ENCODE measurements at regions not wholly inside any gene's neighbourhood (a gene's known extent, or its start where the extent isn't known, plus 50 kb on each side); places are given as distances from the start of the nearest gene placed in this dataset.

- CTCF ChIA-PET = no interaction called here
These were observed 95.4 kb upstream of the CADPS start for GRCh38 chr3:62970648-62971047.

GRCh38 chr3:62975566-62975965 lies 100.3 kb upstream of the CADPS start:
- Histone ChIP-seq H2AFZ (ENCODE audit: low read depth) (no peak overlapping the region), H3K9me3 (no peaks in the 10 kb centered on the region), H3K4me3 (ENCODE audit: low read depth in 2 of 2, low read length in 1 of 2) (no peak overlapping the region), H3K27me3 (ENCODE audit: insufficient read depth) (no peaks in the 10 kb centered on the region), H4K20me1 (ENCODE audit: insufficient read depth) (no peaks in the 10 kb centered on the region), H3K4me1 (ENCODE audit: control insufficient read depth in 1 of 2, insufficient read depth in 2 of 2, low read depth in 1 of 2, low read length in 1 of 2) (no peaks in the 10 kb centered on the region), H3K79me2 (ENCODE audit: insufficient read depth) (no peaks in the 10 kb centered on the region), H3K9ac (no peak overlapping the region), H3F3A (replicated peaks; ENCODE audit: insufficient read depth) (no peaks in the 10 kb centered on the region), H3K4me2 (no peak overlapping the region), H3K36me3 (replicated peaks in 1 of 2; ENCODE audit: control insufficient read depth in 1 of 2, insufficient read depth in 2 of 2, low read length in 1 of 2) (no peaks in the 10 kb centered on the region), H3K27ac (ENCODE audit: low read depth in 2 of 2, low read length in 1 of 2) (no peak overlapping the region), H3K9me2 (no peaks in the 10 kb centered on the region)
- ChIA-PET POLR2A (no interaction called here), CTCF (interaction anchor here (0.5 kb wide), 1 partner anchor 185 kb away, joined by 3 read pairs; no protein-coding TSS in a partner anchor)
- 64% methylated on average over 1 of the region's 1 CpG for WGBS (ENCODE audit: low lambda C conversion rate)
- TF ChIP-seq SIN3A (IDR thresholded peaks at IDR 0.05; ENCODE audit: borderline replicate concordance, low read depth, low read length) (no peak), SMC3 (IDR thresholded peaks at IDR 0.05; ENCODE audit: low read depth, low read length) (no peak), FOXM1 (IDR thresholded peaks at IDR 0.05; ENCODE audit: low read depth) (no peak), NFIC (IDR thresholded peaks at IDR 0.05; ENCODE audit: borderline replicate concordance) (no peak), ELF1 (IDR thresholded peaks at IDR 0.05) (no peak), GATA2 (CRISPR knock-in tag; IDR thresholded peaks at IDR 0.05) (no peak), USF2 (IDR thresholded peaks at IDR 0.05; ENCODE audit: borderline replicate concordance, low read depth, low read length) (no peak), CHD2 (IDR thresholded peaks at IDR 0.05; ENCODE audit: low read length, partially characterized antibody) (no peak), PBX3 (IDR thresholded peaks at IDR 0.05) (no peak), YY1 (IDR thresholded peaks at IDR 0.05; ENCODE audit: low read depth) (no peak), MAX (IDR thresholded peaks at IDR 0.05; ENCODE audit: low read depth) (no peak), RXRA (IDR thresholded peaks at IDR 0.05; ENCODE audit: borderline replicate concordance, low read depth) (no peak), JUND (IDR thresholded peaks at IDR 0.05) (no peak), ZBTB33 (IDR thresholded peaks at IDR 0.05; ENCODE audit: borderline replicate concordance, low read depth) (no peak), POLR2AphosphoS5 (IDR thresholded peaks at IDR 0.05; ENCODE audit: low read depth, low read length) (no peak), EZH2phosphoT487 (IDR thresholded peaks at IDR 0.05; ENCODE audit: borderline replicate concordance, low read depth) (no peak)
- no peak for DNase-seq

More at GRCh38 chr3:62970648-62971047, 95.4 kb upstream of the CADPS start:
- no peaks in the 10 kb centered on the region for H3F3A ChIP-seq (replicated peaks; ENCODE audit: insufficient read depth)
- no peak overlapping the region for H3K4me3 ChIP-seq (ENCODE audit: low read depth in 2 of 2, low read length in 1 of 2)
- no peaks in the 10 kb centered on the region for H3K9me3 ChIP-seq
- H4K20me1 ChIP-seq (ENCODE audit: insufficient read depth) = no peaks in the 10 kb centered on the region
- H3K9ac ChIP-seq = no peak overlapping the region
- H3K27me3 ChIP-seq (ENCODE audit: insufficient read depth) = no peaks in the 10 kb centered on the region
- no peaks in the 10 kb centered on the region for H3K36me3 ChIP-seq (replicated peaks in 1 of 2; ENCODE audit: control insufficient read depth in 1 of 2, insufficient read depth in 2 of 2, low read length in 1 of 2)
- POLR2A ChIA-PET = no interaction called here
- peaks cover 0 to 6% of the 10 kb centered on the region in 2 experiments; a peak in 1 of 4 replicates for H3K4me1 ChIP-seq (ENCODE audit: control insufficient read depth in 1 of 2, insufficient read depth in 2 of 2, low read depth in 1 of 2, low read length in 1 of 2)
- no peak overlapping the region for H3K4me2 ChIP-seq
- TF ChIP-seq RAD21 (IDR thresholded peaks at IDR 0.05; ENCODE audit: low read length) = no peak
- H2AFZ ChIP-seq (ENCODE audit: low read depth) = no peak overlapping the region
- H3K27ac ChIP-seq (ENCODE audit: low read depth in 2 of 2, low read length in 1 of 2) = no peak overlapping the region
- no peaks in the 10 kb centered on the region for H3K79me2 ChIP-seq (ENCODE audit: insufficient read depth)
- no peak for DNase-seq
- WGBS (ENCODE audit: low lambda C conversion rate) = 90% methylated on average over 5 of the region's 5 CpGs
- H3K9me2 ChIP-seq = no peaks in the 10 kb centered on the region

All from SK-N-SH (cell line).